K562 (cell line): ENCODE measurements at regions not wholly inside any gene's neighbourhood (a gene's known extent, or its start where the extent isn't known, plus 50 kb on each side); places are given as distances from the start of the nearest gene placed in this dataset.

Experiments used
- ATAC-seq: fragments of 200-7000 bp; cut with Tn5 transposase; 3 replicates; pipeline ENCODE4 v1.9.1; 2020; ENCODE audit warnings: moderate library complexity
- BruUV-seq: library from RNA; stranded (reverse); fragments of 400-500 nt; replicated peaks from 2 replicates; lab custom pipeline; 2021; lab: Mats Ljungman, UMichigan
- CTCF ChIA-PET: fragments of 300-600 bp; formaldehyde crosslinking; extraction: SDS; loops from one replicate; lab custom pipeline; 2021; ENCODE audit warnings: low intra/inter-chr PET ratio; lab: Yijun Ruan, JAX
- POLR2A ChIA-PET: fragments of 300-600, 350-650 bp; sonication (Branson Sonifier 250); formaldehyde crosslinking; extraction: SDS; loops from one replicate; lab custom pipeline; 2021; ENCODE audit warnings: antibody characterized with exemption, inconsistent platforms; lab: Yijun Ruan, JAX
- DNase-seq, 4 experiments: peaks; one replicate each; pipeline versions ENCODE4 v3.0.0 to v3.0.0-alpha.2; 2011 to 2018; ENCODE audit warnings: low spot score in 3 of 4, mixed read lengths in 3 of 4; ENCODE audit errors: extremely low read depth in 1 of 4
- FAIRE-seq: peaks from 2 replicates; lab custom pipeline; 2011; peaks lifted over from hg19 to GRCh38; lab: Jason Lieb, UNC
- H2AFZ ChIP-seq: 2 replicates; pipeline ENCODE4 v1.6.0; 2011; ENCODE audit warnings: low read depth, low read length, control low read depth, inconsistent platforms
- H3K27ac ChIP-seq: fragments of 200-600 bp; 3 replicates; pipeline ENCODE4 v1.8.0; 2011; ENCODE audit warnings: low read depth, mild to moderate bottlenecking, control low read depth, inconsistent platforms, low read length, moderate library complexity, mixed read lengths; ENCODE audit errors: extremely low read depth
- H3K27me3 ChIP-seq, 2 experiments: fragments of 300-600 bp in 1 of 2; 2 replicates in 1 of 2; 3 replicates in 1 of 2; pipeline versions ENCODE4 v1.6.0 to v1.8.0; 2011; ENCODE audit warnings: inconsistent platforms in 2 of 2, low read length in 2 of 2, mild to moderate bottlenecking in 1 of 2, mixed read lengths in 1 of 2, moderate library complexity in 1 of 2; ENCODE audit not compliant: control insufficient read depth in 2 of 2, insufficient read depth in 2 of 2
- H3K36me3 ChIP-seq: fragments of 300-600 bp; 3 replicates; pipeline ENCODE4 v1.8.0; 2011; ENCODE audit warnings: mild to moderate bottlenecking, low read length, inconsistent platforms; ENCODE audit not compliant: control insufficient read depth, insufficient read depth
- H3K4me1 ChIP-seq, 2 experiments: fragments of 200-600 bp in 1 of 2; replicated peaks in 1 of 2; 2 replicates in 1 of 2; 3 replicates in 1 of 2; pipeline versions ENCODE4 v1.5.1 to v1.8.0; 2011; ENCODE audit warnings: inconsistent platforms in 2 of 2, low read length in 2 of 2, mild to moderate bottlenecking in 1 of 2, mixed read lengths in 1 of 2, moderate library complexity in 1 of 2; ENCODE audit not compliant: control insufficient read depth in 2 of 2, insufficient read depth in 2 of 2
- H3K4me2 ChIP-seq: 2 replicates; pipeline ENCODE4 v1.6.1; 2011; ENCODE audit warnings: low read length, control low read depth, inconsistent platforms, mixed read lengths; ENCODE audit not compliant: insufficient read depth
- H3K4me3 ChIP-seq: fragments of 200-600 bp; sonication (generic), shearing (Covaris generic); 2 replicates; pipeline ENCODE4 v1.5.1; 2016; ENCODE audit warnings: control low read depth, inconsistent platforms
- H3K79me2 ChIP-seq: fragments of 200-600 bp; 3 replicates; pipeline ENCODE4 v1.8.0; 2011; ENCODE audit warnings: low read length, inconsistent platforms; ENCODE audit not compliant: control insufficient read depth, insufficient read depth
- H3K9ac ChIP-seq, 2 experiments: 2 replicates each; pipeline versions ENCODE4 v1.6.0 to v1.6.1; 2011; ENCODE audit warnings: low read depth in 2 of 2, low read length in 2 of 2, control low read depth in 1 of 2, inconsistent platforms in 1 of 2, mild to moderate bottlenecking in 1 of 2, mixed read lengths in 1 of 2; ENCODE audit not compliant: insufficient read depth in 1 of 2
- H3K9me1 ChIP-seq: one replicate; pipeline ENCODE4 v1.6.0; 2011; ENCODE audit warnings: inconsistent platforms, mild to moderate bottlenecking, low read length, moderate library complexity; ENCODE audit not compliant: control insufficient read depth, insufficient read depth
- H3K9me3 ChIP-seq: replicated peaks from 2 replicates; pipeline ENCODE4 v1.5.1; 2011; ENCODE audit warnings: low read depth, low read length, inconsistent platforms; ENCODE audit not compliant: control insufficient read depth, insufficient read depth
- H4K20me1 ChIP-seq: replicated peaks from 2 replicates; pipeline ENCODE4 v1.6.1; 2011; ENCODE audit warnings: low read length, inconsistent platforms, mixed read lengths; ENCODE audit not compliant: control insufficient read depth, insufficient read depth
- BCOR ChIP-seq: fragments of 450-650 bp; IDR thresholded peaks from 2 replicates; pipeline ENCODE4 v1.6.1; 2016
- CBFB ChIP-seq: sonication (generic); formaldehyde crosslinking; IDR thresholded peaks from 2 replicates; pipeline ENCODE4 v1.4.0; 2020; ENCODE audit warnings: mild to moderate bottlenecking, missing genetic modification reagents
- DLX4 ChIP-seq: fragments of 250-450 bp; sonication (Bioruptor Pico); IDR thresholded peaks from 2 replicates; pipeline ENCODE4 v1.6.1; 2021; ENCODE audit warnings: mild to moderate bottlenecking
- FOXA1 ChIP-seq: fragments of 450-650 bp; IDR thresholded peaks from 2 replicates; pipeline ENCODE4 v1.6.1; 2016; ENCODE audit warnings: mild to moderate bottlenecking, borderline replicate concordance
- HNRNPUL1 ChIP-seq: fragments of 200-400 bp; formaldehyde crosslinking; IDR thresholded peaks from 2 replicates; pipeline ENCODE4 v1.6.1; 2017; ENCODE audit warnings: low read length
- LARP7 ChIP-seq: fragments of 450-650 bp; IDR thresholded peaks from 2 replicates; pipeline ENCODE4 v1.6.1; 2016
- POLR2A ChIP-seq: fragments of 450-650 bp; conservative IDR thresholded peaks from 2 replicates; pipeline ENCODE4 v1.6.1; 2016
- PYGO2 ChIP-seq: fragments of 450-650 bp; IDR thresholded peaks from 2 replicates; pipeline ENCODE4 v1.6.1; 2016; ENCODE audit warnings: mild to moderate bottlenecking, missing genetic modification characterization, moderate library complexity, missing compliant biosample characterization
- REST ChIP-seq, 2 experiments: fragments of 450-650 bp; formaldehyde crosslinking in 1 of 2; IDR thresholded peaks; 2 replicates each; pipeline versions ENCODE4 v1.4.0 to v1.6.1; 2014 to 2020; ENCODE audit warnings: mild to moderate bottlenecking in 2 of 2, borderline replicate concordance in 1 of 2, low read depth in 1 of 2
- TRIM28 ChIP-seq: fragments of 450-650 bp; IDR thresholded peaks from 2 replicates; pipeline ENCODE4 v1.6.1; 2017
- ZBTB1 ChIP-seq: sonication (generic); formaldehyde crosslinking; IDR thresholded peaks from 2 replicates; pipeline ENCODE4 v1.8.1; 2023; ENCODE audit warnings: missing genetic modification reagents, low read depth, mild to moderate bottlenecking, borderline replicate concordance
- ZBTB7A ChIP-seq: IDR thresholded peaks from 2 replicates; pipeline ENCODE4 v1.6.1; 2011; ENCODE audit warnings: low read depth, mild to moderate bottlenecking, low read length, moderate library complexity, borderline replicate concordance; ENCODE audit not compliant: control insufficient read depth
- WGBS: fragments of 100-300 bp; shearing (Covaris generic); methylation state at CpG from one replicate; pipeline ENCODE4 v1.1.6; 2016; ENCODE audit warnings: low coverage, mixed read lengths; ENCODE audit not compliant: insufficient coverage; ENCODE audit errors: missing lambda C conversion rate; 5-methylcytosine and 5-hydroxymethylcytosine counted together
- in situ Hi-C: fragments of 300-500 bp; cut with MboI; formaldehyde crosslinking; loops from 4 replicates; pipeline ENCODE4 v1.15.0; 2018; ENCODE audit warnings: inconsistent platforms, mixed read lengths
- intact Hi-C: fragments of 100-400 bp; cut with micrococcal nuclease; formaldehyde crosslinking; loops from 2 replicates; pipeline ENCODE4 v1.14.2; 2022

GRCh38 chr1:181356505-181357340 lies 126.6 kb upstream of the CACNA1E start:
- Histone ChIP-seq H3K27me3 (peaks cover 5 to 6% of the 10 kb centered on the region in 2 experiments; a peak in 3 of 5 replicates), H3K4me1 (no peaks in the 10 kb centered on the region), H3K4me3 (no peak overlapping the region), H3K9ac (no peak overlapping the region), H2AFZ (no peak overlapping the region), H3K36me3 (no peaks in the 10 kb centered on the region), H3K27ac (no peak overlapping the region), H3K9me3 (no peaks in the 10 kb centered on the region), H3K4me2 (no peak overlapping the region), H3K9me1 (no peaks in the 10 kb centered on the region), H4K20me1 (no peaks in the 10 kb centered on the region), H3K79me2 (no peaks in the 10 kb centered on the region)
- no peak for FAIRE-seq
- no peak for DNase-seq
- ATAC-seq: no peak
- WGBS: 0% methylated on average over 11 of the region's 11 CpGs
- ChIA-PET POLR2A (interaction anchor here (0.6 kb wide), 1 partner anchor 30 kb away, joined by 3 read pairs; no protein-coding TSS in a partner anchor), CTCF (no interaction called here)
- in situ Hi-C loops (no loop called here), intact Hi-C loops (no loop called here)
- no TSS peak for BruUV-seq
- TF ChIP-seq DLX4 (no peak), TRIM28 (no peak), REST (IDR thresholded peaks at IDR 0.05; ENCODE audit: borderline replicate concordance) (no peak), REST (CRISPR knock-in tag; IDR thresholded peaks at IDR 0.05; ENCODE audit: low read depth) (no peak), ZBTB1 (CRISPR knock-in tag) (no peak), PYGO2 (tag) (no peak), FOXA1 (no peak), HNRNPUL1 (no peak), BCOR (no peak), ZBTB7A (no peak), LARP7 (no peak), CBFB (CRISPR knock-in tag) (no peak), POLR2A (no peak)
